HG02943 (cell line): ENCODE measurements at regions not wholly inside any gene's neighbourhood (a gene's known extent, or its start where the extent isn't known, plus 50 kb on each side); places are given as distances from the start of the nearest gene placed in this dataset.
"Not testable (repeated sequence)": the region's sequence is repeated elsewhere in the genome, so short reads cannot be mapped to it uniquely, and the experiment has no call there.

Experiments
- ATAC-seq: cut with Tn5 transposase; IDR thresholded peaks from one replicate; pipeline ENCODE4 v1.9.1; 2021; ENCODE audit warnings: mild to moderate bottlenecking, low read depth, moderate library complexity; ENCODE audit not compliant: unreplicated experiment

DNA sequence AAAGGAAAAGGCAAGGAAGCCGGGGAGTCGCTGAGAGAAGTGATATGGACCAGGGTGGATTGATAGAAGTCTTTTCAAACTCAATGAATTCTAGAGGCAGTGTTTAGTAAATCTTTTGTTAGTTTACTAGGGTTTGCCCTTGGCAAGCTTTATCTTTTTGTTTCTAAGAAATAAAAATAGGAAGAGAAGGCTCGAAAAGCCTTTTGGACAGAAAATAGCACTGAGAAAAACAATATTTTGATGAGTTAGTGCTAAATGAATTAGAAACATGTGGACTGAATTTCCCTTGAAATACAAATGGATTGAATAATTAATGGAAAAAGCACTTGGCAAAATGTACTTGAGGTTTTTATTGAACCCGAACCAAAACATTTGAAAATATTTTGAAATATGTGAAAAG lies 121.8 kb upstream of the SPAG17 start:
- ATAC-seq, result no peak

DNA sequence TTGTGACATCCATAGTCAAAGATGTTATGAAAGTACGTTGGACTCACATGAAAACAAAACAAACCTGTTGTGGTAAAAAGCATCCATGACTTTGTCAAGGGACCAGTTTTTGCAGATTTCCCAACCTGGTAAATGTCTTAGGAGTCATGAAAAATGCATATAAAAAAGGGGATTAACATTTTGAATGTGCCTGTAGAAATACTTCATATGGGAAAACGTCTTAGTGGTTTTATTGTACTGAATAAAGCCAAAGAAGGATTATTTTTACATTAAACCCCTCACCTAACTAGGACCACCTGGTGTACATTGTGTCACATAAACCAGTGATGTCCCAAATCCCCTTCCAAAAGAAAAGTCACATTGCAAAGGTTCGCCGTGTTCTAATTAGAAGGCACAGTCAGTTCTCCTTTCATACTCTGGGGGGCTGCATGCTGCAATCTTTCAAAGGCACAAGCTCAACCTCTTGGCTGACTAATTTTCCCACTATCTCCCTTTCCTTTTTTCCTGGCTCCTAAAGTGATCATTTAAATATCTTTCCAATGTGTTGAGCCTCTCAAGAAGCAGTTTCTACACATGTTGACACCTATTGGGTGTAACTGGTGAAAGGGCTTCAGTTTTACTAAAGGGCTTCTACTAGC lies 119.8 kb upstream of the SPAG17 start:
- no peak for ATAC-seq

DNA sequence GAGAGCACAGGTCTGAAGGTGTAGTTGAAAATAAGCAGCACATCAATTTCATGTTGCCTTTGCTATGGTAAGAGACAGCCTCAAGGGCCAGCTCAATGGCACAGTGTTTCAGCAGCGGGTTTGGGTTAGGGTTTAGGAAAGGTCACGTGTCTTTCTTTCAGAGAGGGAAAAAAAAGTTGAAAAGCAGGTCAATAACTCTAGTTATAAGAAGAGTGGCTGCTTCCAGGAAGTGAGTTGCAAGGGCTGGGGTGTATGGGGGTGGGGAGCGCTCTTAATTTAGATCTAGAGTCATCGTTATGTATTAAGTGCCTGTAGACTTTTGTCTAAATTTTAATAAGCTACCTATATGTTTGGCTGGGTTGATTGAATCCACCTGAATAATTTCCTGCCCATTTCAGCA lies 118.5 kb upstream of the SPAG17 start:
- no peak for ATAC-seq

DNA sequence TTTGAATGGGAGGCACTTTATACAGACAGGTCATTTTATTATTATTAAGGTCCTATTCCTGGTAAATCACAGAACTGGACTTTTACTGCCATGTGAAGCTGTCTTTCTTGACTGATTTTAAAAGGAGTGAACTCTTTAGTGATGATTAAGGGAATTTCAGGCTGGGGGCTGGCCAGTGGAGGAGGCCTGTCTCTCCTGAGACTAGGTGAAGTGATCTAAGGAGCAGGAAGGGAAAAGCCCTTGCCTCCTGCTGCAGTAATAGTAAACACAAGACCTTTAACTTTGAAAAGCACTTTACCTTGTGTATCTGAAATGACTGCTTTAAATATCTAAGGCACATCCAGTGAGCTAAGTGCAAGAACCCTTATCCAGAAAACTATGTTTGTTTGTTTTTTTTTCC lies 118.0 kb upstream of the SPAG17 start:
- no peak for ATAC-seq

- ATAC-seq, result no peak
Measured at GRCh38 chr1:118302145-118302544, 117.1 kb upstream of the SPAG17 start.

DNA sequence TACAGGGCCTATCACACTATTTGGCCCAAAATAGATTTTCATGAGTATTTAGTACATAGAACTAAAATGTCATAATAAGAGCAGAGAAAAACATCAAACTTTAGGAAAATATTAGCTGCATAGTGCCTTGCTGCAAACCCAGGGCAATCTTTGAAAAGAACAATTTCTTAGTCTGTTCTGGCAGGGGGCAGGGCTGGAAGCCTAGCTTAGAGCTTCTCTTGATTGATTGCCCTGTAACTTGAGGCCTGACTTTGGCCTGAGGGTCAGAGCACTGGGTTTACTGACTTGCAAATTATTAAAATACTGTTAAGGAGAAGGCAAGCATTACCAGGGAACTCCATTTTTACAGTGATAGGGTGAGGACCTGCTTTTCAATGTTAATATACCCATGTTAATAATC lies 115.8 kb upstream of the SPAG17 start:
- ATAC-seq, result no peak

- no peak for ATAC-seq
Measured at GRCh38 chr1:118298397-118298796, 113.4 kb upstream of the SPAG17 start.

DNA sequence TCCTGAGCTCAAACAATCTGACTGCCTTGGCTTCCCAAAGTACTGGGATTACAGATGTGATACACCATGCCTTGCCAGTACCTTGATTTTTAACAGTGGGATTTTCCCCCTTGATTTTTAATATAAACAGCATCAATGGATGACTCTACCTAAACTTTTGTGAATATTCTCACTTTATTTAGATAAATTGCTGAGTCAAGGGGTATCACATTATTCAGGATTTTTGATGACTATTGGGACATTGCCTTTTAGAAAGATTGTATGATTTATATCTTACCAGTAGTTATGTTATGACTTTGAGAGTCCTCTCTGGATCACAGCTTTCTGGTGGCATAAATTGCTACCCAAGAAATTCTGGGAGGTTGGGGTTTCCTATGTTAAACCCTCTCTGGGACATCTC lies 112.5 kb upstream of the SPAG17 start:
- no peak for ATAC-seq

- ATAC-seq, result no peak
Measured at GRCh38 chr1:118294875-118295642, 110.0 kb upstream of the SPAG17 start.

- ATAC-seq, result no peak
Measured at GRCh38 chr1:118291661-118292060, 106.6 kb upstream of the SPAG17 start.

DNA sequence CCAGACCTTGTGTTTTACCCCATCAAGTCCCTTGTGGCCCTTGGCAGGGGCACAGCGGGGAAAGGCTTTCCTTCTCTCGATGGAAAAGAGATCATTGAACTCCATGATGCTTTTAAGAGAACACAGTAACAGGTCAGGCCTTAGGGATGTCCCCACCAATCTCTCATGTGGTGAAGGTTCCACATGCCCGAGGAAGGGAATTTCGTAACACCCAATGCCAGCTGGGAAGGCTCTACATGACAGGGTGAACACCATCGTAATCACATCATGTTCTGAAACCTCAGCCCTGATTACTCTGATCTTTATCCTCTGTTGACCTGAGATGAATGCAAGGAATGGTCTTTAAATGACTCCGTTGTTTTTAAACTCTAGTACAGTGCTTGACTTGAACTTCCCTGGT lies 105.5 kb upstream of the SPAG17 start:
- no peak for ATAC-seq

GRCh38 chr1:118290046-118290445 lies 105.0 kb upstream of the SPAG17 start:
- no peak for ATAC-seq

DNA sequence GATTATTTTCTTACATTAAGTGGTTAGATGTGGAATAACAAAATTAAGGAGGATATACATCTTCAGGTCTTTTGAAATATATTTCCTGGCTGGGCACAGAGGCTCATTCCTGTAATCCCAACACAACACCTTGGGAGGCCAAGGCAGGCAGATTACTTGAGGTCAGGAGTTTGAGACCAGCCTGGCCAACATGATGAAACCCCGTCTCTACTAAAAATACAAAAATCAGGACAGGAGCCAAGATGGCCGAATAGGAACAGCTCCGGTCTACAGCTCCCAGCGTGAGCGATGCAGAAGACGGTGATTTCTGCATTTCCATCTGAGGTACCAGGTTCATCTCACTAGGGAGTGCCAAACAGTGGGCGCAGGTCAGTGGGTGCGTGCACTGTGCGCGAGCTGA lies 95.6 kb upstream of the SPAG17 start:
- ATAC-seq, result not testable (repeated sequence)

GRCh38 chr1:118275472-118276115 lies 90.6 kb upstream of the SPAG17 start:
- no peak for ATAC-seq

- no peak for ATAC-seq
Measured at GRCh38 chr1:118272884-118273283, 87.9 kb upstream of the SPAG17 start.

DNA sequence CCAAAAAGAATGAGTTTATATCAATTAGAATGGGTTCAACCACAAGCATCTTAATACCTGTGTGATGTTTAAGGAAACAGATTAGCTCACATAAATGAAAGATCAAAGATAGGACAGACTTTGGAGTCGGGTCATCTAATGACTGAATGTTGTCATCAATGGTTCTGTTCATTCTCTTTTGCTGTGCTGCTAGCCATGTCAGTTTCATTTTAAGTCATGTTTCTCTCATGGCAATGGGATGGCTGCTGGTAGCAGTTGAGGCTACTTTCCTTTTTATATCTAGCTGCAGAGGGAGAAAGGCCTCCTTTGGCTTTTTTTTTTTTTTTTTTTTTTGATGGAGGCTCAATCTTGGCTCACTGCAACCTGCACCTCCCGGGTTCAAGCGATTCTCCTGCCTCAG lies 86.9 kb upstream of the SPAG17 start:
- no peak for ATAC-seq

GRCh38 chr1:118269598-118269997 lies 84.6 kb upstream of the SPAG17 start:
- no peak for ATAC-seq

- ATAC-seq, result no peak
Measured at GRCh38 chr1:118266436-118266835, 81.4 kb upstream of the SPAG17 start.

- ATAC-seq, result no peak
Measured at GRCh38 chr1:118264343-118264742, 79.3 kb upstream of the SPAG17 start.

- ATAC-seq, result no peak
Measured at GRCh38 chr1:118262865-118263264, 77.8 kb upstream of the SPAG17 start.

DNA sequence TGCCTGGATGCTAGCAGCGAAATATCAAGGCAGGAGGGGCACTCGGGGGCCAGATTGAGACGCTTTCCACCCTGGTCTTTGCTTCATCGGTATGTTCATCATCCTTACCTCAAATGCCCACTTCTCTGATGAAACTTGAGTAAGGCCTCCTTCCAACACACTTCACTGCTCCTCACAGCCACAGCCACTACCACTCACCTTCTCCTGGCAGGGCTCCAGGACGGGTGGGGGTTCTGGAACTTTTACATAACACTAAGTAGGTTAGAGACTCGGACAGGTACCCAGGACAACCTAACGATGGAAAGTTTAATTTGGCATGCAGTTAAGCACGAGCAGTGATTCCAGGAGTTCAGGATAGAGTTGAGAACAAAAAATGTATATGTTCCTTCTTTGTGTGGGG lies 73.9 kb upstream of the SPAG17 start:
- ATAC-seq, result no peak

- ATAC-seq, result no peak
Measured at GRCh38 chr1:118257946-118258345, 72.9 kb upstream of the SPAG17 start.
